Retinal pigment epithelial cell (primary cell): ENCODE measurements at regions not wholly inside any gene's neighbourhood (a gene's known extent, or its start where the extent isn't known, plus 50 kb on each side); places are given as distances from the start of the nearest gene placed in this dataset.

Experiments used
- DNase-seq: peaks from one replicate; pipeline ENCODE4 v3.0.0-alpha.2; 2010; ENCODE audit warnings: low read depth
- H3K4me3 ChIP-seq: 2 replicates; pipeline ENCODE4 v1.5.1; 2011; ENCODE audit warnings: mild to moderate bottlenecking, low read length, control low read depth, moderate library complexity
- TF ChIP-seq, protein P1 (sequence below): conservative IDR thresholded peaks from 2 replicates; pipeline ENCODE4 v1.5.1; 2011; ENCODE audit warnings: low read depth, low read length, control low read depth, inconsistent platforms

DNA sequence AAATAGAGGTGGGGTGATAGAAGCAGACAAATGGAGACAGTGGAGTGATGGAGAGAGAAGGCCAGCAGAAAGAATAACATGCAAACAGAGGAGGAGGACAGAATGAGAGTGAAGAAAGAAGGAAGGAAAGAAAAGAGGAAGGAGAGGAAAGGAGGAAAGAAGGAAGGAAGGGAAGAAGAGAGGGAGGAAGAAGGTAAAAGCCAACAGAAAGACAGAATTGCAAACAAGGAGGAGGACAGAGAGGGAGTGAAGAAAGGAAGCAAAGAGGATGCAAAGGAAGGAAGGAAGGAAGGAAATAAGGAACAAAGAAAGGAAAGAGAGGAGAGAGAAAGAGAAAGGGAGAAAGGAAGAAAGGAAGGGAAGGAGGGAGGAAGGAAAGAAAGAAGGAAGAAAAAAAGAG lies 444.0 kb downstream of the IRS1 start:
- TF ChIP-seq, protein P1, sequence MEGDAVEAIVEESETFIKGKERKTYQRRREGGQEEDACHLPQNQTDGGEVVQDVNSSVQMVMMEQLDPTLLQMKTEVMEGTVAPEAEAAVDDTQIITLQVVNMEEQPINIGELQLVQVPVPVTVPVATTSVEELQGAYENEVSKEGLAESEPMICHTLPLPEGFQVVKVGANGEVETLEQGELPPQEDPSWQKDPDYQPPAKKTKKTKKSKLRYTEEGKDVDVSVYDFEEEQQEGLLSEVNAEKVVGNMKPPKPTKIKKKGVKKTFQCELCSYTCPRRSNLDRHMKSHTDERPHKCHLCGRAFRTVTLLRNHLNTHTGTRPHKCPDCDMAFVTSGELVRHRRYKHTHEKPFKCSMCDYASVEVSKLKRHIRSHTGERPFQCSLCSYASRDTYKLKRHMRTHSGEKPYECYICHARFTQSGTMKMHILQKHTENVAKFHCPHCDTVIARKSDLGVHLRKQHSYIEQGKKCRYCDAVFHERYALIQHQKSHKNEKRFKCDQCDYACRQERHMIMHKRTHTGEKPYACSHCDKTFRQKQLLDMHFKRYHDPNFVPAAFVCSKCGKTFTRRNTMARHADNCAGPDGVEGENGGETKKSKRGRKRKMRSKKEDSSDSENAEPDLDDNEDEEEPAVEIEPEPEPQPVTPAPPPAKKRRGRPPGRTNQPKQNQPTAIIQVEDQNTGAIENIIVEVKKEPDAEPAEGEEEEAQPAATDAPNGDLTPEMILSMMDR, result no peak
- no peak overlapping the region for H3K4me3 ChIP-seq
- no peak for DNase-seq

DNA sequence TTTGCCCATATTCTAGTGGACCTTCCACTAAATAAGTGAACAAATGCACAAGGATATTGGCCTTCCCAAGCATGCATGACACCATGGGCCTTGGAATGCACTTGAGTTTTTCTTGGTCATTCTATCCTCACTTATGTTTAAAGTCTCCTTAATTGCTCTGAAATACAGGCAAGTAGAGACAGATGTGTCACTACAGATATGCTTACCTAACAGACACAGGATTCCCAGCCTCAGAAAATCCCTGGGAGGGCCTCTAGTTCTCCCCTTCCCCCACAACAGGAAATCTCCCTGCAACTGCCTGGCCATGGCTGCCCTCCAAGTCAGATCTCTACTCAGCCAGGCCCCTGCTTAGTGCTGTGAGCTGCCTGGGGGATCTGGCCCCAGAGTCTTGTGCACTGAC lies 445.2 kb downstream of the IRS1 start:
- H3K4me3 ChIP-seq, result no peak overlapping the region
- no peak for DNase-seq
- TF ChIP-seq, protein P1, result no peak

DNA sequence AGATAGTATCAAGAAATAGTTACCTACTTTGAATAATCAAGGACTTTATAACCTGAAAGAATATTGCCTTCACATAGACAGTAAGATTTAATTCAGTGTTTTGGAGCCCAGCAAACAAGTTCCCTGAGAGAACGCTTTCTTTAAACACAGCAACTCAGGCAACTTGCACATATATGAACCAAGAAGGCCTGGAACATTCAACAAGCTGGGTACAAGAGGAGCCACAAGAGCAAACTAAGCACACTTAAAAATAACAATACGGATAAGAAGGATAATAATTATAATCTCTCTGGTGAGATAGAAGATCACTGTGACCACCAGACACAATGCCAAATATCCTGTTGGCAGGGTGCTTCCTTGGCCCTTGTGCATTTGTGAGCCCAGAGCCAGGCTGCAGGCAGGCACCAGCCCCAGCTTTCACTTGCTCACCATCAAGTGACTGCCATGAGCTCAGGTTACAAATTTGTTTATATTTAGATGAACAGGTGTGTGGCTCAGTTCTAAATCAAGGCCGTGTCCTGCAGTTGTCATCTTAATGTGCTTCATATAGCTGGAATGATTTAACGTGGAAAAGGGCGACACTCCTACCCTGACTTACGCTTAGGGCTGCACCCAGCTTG lies 446.6 kb downstream of the IRS1 start:
- TF ChIP-seq, protein P1, result no peak
- no peak for DNase-seq
- H3K4me3 ChIP-seq, result no peak overlapping the region

DNA sequence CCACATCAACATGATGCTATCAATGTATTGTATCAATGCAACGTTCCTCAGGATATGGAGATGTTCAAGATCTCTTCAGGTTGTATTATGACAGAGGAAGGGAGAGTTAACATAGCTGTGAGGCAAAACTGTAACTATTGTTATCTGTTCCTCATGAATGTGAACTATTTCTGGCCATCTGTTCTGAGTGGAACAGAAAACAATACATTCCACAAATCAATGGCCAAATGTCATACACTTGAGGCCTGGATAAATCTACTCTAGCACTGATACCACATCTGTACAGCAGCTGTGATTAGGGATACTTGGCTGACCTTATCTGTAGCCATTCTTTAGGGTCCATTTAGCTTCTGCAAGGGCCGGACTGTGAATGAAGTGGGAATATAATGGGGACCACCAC lies 447.9 kb downstream of the IRS1 start:
- DNase-seq, result no peak
- TF ChIP-seq, protein P1, result no peak
- H3K4me3 ChIP-seq, result no peak overlapping the region

DNA sequence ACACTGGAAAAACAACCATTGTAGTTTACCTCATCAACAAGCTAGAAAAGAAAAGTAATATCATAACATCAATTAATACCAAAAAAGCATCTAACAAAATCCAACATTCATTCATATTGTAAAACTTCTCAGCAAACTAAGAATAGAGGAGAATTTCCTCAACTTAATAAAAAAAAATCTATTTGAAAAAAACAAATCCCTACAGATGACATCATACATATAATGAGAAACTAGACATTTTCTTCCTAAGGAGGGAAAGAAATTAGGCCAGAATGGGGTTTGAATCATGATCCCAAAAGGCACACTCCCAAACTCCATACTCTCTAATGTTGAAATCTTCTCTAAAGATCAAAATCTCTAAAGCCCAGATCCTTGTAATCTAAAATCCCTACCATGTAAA lies 460.0 kb downstream of the IRS1 start:
- no peak overlapping the region for H3K4me3 ChIP-seq
- DNase-seq, result no peak
- TF ChIP-seq, protein P1, result no peak

DNA sequence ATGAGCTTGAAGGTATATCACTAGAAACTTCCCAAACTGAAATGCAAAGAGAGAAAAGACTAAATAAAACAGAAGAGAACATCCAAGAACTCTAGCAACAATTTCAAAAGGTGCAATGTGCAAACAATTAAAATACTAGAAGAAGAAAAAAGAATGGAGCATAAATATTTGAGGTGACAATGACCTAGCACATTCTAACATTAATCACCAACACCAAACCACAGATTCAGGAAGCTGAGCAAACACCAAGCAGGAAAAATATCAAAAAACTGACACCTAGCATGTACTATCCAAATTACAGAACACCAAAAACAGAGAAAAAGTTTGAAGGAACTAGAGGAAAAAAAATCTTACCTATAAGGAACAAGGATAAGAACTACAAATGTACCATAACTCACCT lies 460.8 kb downstream of the IRS1 start:
- TF ChIP-seq, protein P1, result no peak
- no peak for DNase-seq
- H3K4me3 ChIP-seq, result no peak overlapping the region

DNA sequence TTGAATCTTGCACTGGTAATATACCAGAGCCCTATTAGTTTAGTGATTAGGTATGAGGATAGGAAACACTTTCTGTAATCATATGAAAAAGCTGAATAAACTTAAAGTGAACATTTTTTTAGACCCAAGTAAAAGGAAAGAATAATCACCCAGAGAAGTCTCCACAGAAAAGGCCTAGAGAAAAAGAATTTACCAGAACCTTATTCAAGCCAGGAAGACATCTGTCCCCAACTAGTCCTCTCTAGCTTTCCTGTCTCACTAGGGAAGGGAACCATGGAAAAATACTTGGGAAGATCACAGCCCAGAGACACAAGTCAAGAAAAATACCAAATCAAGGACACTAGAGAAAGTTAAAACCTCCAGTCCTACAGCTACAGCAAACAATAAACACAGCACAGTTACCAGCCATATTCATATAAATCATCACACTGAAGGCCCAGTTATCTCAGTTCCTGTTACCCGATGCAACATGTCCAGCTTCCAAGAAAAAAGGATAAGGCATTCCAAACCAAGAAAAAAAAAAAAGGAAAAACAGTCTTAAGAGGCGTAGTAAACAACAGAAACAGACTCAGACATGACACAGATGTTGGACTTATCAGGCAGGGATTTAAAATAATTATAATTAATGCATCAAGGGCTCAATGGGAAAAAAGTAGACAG lies 461.5 kb downstream of the IRS1 start:
- no peak overlapping the region for H3K4me3 ChIP-seq
- TF ChIP-seq, protein P1, result no peak

More for the DNA sequence above, 461.5 kb downstream of the IRS1 start:
- no peak for DNase-seq
